ENCODE measurements at regions not wholly inside any gene's neighbourhood (a gene's known extent, or its start where the extent isn't known, plus 50 kb on each side); places are given as distances from the start of the nearest gene placed in this dataset.
"Not testable (repeated sequence)": the region's sequence is repeated elsewhere in the genome, so short reads cannot be mapped to it uniquely, and the experiment has no call there.

DNA sequence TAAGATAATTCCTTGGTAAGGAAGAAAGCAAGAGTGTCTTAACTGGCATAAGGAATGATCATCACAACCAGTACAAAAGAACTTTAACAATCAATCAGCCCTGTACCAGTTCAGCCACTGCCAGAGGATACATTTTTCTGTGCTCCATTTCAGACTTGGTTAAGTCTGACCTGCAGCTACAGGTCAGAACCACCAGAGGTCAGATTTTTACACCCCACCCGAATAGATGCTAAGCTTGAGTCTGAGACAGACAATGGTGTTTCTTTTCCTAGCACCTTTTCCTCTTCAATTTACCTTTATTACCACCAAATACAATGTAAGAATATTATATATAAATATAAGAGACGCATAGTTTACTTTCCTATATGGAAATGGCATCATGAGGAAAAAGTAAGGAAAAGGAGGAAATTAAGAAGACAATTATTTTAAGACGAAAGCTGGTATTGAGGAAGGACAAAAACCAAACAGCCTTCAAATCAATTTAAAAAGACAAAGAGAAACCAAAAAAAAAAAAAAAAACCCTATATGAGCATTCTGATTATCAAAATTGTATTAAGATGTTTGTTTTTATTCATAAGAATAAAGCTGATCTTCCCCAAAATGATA lies 215.3 kb upstream of the TTC29 start:
- peak; percentile 22 for DNase-seq (ENCODE audit: low spot score)

DNA sequence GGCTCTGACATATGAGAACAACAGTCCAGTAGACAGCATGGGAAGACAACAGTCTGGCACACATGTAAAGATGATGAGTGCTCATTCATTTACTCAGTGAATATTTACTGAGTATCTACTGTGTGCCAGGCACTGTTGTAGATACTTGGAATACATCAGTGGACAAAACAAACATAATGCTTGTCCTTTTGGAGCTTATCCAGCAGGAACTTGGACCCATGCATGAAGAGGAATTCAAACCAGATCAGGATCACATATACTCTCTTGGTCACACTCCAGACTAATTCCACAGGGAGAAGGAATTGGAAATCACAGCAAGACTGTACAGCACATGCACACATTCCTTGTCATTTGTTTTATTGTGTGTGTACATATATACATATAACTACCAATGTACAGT lies 217.6 kb upstream of the TTC29 start:
- DNase-seq (ENCODE audit: low spot score): no peak

DNA sequence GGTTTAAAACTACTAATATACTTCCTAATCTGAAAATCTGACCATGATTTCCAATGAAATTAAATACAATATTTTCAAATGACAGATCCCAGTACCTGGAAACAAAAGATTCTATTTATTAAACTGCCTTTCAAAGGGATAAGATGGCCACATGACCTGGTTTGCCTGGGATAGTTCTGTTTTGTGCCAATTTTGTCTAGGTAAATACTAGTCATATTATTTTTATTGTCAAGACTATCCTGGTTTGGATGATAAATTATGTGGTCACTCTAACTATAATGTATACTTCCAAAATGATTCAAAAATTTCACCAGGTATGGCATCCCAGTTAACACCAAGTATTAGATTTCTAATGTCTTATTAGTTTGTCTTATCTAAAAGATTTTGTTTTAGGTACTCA lies 222.5 kb upstream of the TTC29 start:
- DNase-seq (ENCODE audit: low spot score): not testable (repeated sequence)

GRCh38 chr4:147173322-147173721 lies 227.7 kb upstream of the TTC29 start:
- DNase-seq (ENCODE audit: low spot score): no peak

DNA sequence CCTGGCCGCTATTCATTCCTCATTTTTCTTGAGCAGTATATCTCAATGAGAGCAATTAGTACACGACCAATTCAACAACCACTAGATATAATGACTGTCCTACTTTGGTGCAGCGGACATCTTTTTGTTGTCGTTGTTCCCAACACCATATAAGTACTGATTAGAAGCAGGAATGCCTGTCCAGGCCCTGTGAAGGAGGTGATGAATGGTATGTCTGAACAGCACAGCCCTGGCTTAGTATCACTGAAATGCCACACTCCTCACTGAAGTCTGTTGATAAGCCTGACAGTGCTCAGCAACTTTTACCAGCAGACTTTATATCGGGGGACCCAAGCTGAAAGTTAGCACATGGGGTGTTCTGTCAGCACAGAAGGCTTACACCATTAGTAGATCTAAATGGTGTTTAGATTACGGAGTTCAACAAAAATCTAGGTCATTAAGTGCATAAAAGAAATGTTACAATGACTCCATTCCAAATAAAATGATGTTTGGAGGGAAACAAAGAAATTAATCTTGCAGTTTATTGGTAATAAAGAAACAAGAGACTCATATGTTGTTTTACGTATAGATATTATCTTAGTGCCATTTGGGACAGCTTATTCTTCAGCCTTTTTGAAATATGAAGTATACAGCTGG lies 228.3 kb upstream of the TTC29 start:
- DNase-seq (ENCODE audit: low spot score): no peak

DNA sequence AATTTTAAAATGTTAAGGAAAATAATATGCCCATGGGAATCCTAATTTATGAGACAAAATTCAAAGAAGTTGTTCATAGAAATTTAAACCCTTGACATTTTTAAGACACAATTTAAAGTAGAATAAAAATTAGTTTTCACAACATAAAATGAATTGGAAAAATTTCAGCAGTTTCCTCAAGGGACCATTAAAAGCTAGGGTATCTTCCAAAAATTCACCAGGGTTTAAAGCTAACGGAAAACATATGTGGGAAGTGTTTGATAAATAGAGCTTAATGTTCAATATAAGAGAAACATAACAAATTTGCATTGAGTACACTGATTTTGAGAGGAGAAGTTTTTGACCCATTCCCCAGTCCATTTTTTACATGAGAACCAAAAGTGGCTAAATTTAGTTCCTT lies 228.9 kb upstream of the TTC29 start:
- no peak for DNase-seq (ENCODE audit: low spot score)

- no peak for DNase-seq (ENCODE audit: low spot score)
These were observed 229.9 kb upstream of the TTC29 start for GRCh38 chr4:147175460-147176025.

- no peak for DNase-seq (ENCODE audit: low spot score)
These were observed 236.4 kb upstream of the TTC29 start for GRCh38 chr4:147182041-147182440.

- no peak for DNase-seq (ENCODE audit: low spot score)
These were observed 247.0 kb upstream of the TTC29 start for GRCh38 chr4:147192679-147193078.

- no peak for DNase-seq (ENCODE audit: low spot score)
These were observed 248.4 kb upstream of the TTC29 start for GRCh38 chr4:147194114-147194513.

- no peak for DNase-seq (ENCODE audit: low spot score)
These were observed 248.9 kb upstream of the TTC29 start for GRCh38 chr4:147194604-147195003.

DNA sequence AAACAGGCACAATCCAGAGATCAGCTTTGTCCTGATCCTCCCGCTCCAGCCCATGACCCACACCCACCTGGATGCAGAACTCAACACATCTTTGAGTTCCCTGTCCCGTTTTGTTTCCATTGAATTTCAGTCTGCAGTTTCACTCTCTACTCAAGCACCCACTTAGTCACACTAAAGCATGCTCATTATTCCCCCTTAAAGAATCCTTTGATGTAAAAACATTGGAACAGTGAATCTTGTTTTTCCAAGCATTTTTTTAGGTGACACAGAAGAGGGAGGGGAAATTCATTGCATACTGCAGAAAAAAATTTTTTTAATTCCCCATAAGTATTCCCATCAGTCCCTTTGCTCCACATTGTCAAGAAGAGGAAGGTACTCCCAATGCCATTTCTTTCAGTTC lies 249.7 kb upstream of the TTC29 start:
- no peak for DNase-seq (ENCODE audit: low spot score)

- no peak for DNase-seq (ENCODE audit: low spot score)
These were observed 252.9 kb upstream of the TTC29 start for GRCh38 chr4:147198411-147199051.

- DNase-seq (ENCODE audit: low spot score): no peak
These were observed 255.4 kb upstream of the TTC29 start for GRCh38 chr4:147201016-147201415.

GRCh38 chr4:147206807-147207206 lies 261.1 kb upstream of the TTC29 start:
- no peak for DNase-seq (ENCODE audit: low spot score)

- no peak for DNase-seq (ENCODE audit: low spot score)
These were observed 262.2 kb upstream of the TTC29 start for GRCh38 chr4:147207911-147208310.

DNA sequence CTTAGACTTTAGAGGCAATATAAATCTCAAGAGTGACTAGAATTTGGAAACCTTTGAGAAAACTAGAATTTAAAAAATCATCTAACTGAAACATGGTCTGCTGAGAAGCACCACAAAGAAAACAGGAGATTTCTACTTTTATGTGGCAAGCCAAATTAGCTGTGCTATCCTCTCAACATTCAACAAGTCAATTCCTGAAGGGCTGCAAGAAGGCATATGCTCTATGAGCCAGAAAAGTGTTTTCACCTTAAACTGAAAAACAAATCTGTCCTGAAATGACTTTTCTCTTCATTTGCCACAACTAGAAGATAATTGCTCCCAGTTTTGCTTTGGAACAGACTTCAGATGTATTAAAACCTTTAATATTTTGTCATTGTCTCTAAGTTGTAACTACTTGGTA lies 263.2 kb upstream of the EDNRA start:
- no peak for DNase-seq (ENCODE audit: low spot score)

DNA sequence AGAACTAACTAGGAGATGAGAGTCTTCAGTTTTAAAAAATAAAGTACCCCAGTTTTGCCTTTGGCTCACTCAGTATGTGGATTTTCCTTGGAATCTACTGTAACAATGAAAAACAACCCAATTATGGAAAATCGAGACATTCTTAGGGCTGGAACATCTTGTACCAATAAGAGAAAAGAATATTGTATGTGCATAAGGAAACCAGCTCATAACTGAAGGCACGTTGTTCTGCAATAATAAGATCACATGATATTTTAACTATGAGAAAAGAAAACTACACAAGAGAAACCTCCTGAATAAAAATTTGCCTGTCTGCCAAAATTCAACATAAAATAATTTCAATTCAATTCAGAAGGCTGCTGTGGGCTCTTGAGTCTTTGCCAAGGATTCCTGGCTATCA lies 261.8 kb upstream of the EDNRA start:
- no peak for DNase-seq (ENCODE audit: low spot score)

- no peak for DNase-seq (ENCODE audit: low spot score)
These were observed 260.1 kb upstream of the EDNRA start for GRCh38 chr4:147220833-147221232.

DNA sequence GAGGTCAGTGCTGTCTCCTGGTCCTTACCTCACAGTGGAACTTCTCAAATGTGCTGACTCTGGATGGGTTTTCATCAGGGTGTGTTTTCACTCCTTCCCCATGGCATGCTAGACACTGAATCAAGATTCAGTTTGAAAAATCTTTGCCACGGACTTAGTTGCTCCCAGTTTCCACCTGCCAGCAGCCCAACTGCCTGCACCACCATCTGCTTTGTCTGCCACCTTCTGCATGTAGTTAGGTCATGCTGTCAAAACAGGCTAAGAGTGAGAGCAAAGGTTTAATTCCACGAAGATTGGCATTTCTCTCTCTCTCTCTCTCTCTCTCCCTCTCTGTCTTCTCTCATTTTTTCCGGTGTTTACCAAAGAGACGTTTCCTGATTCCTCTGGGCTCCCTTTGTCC lies 258.0 kb upstream of the EDNRA start:
- DNase-seq (ENCODE audit: low spot score): no peak

- no peak for DNase-seq (ENCODE audit: low spot score)
These were observed 257.3 kb upstream of the EDNRA start for GRCh38 chr4:147223576-147223975.

GRCh38 chr4:147236806-147237205 lies 244.1 kb upstream of the EDNRA start:
- no peak for DNase-seq (ENCODE audit: low spot score)

GRCh38 chr4:147244786-147245185 lies 236.1 kb upstream of the EDNRA start:
- DNase-seq (ENCODE audit: low spot score): no peak
